GM12874 (cell line): ENCODE measurements at regions not wholly inside any gene's neighbourhood (a gene's known extent, or its start where the extent isn't known, plus 50 kb on each side); places are given as distances from the start of the nearest gene placed in this dataset.

Experiments used
- CTCF ChIP-seq: IDR thresholded peaks from 2 replicates; pipeline ENCODE4 v1.5.1; 2011; ENCODE audit warnings: low read depth, mild to moderate bottlenecking, control low read depth, low read length, moderate library complexity; ENCODE audit not compliant: insufficient read depth

- TF ChIP-seq CTCF, result no peak
Observed at GRCh38 chr9:87157366-87158031, 210.2 kb upstream of the GAS1 start.

- TF ChIP-seq CTCF, result no peak
Observed at GRCh38 chr9:87158765-87159164, 211.5 kb upstream of the GAS1 start.

GRCh38 chr9:87160148-87161102 lies 213.1 kb upstream of the GAS1 start:
- TF ChIP-seq CTCF, result no peak

- no peak for TF ChIP-seq CTCF
Observed at GRCh38 chr9:87167161-87167560, 219.9 kb upstream of the GAS1 start.

- TF ChIP-seq CTCF, result no peak
Observed at GRCh38 chr9:87167582-87167981, 220.3 kb upstream of the GAS1 start.

- no peak for TF ChIP-seq CTCF
Observed at GRCh38 chr9:87178302-87178701, 231.0 kb upstream of the GAS1 start.

GRCh38 chr9:87179553-87180340 lies 232.4 kb upstream of the GAS1 start:
- TF ChIP-seq CTCF, result no peak
